WTC11 (cell line): ENCODE measurements at regions not wholly inside any gene's neighbourhood (a gene's known extent, or its start where the extent isn't known, plus 50 kb on each side); places are given as distances from the start of the nearest gene placed in this dataset.

Experiments
- ATAC-seq: fragments of 200-7000 bp; cut with Tn5 transposase; 2 replicates; pipeline ENCODE4 v1.10.0; 2021; ENCODE audit warnings: mild to moderate bottlenecking, moderate library complexity
- CTCF ChIA-PET: fragments of 300-600 bp; sonication (Branson Sonifier 250); formaldehyde crosslinking; loops from one replicate; lab custom pipeline; 2021; ENCODE audit warnings: antibody characterized with exemption; lab: Charles Lee
- POLR2A ChIA-PET: fragments of 350-600 bp; sonication (Branson Sonifier 250); formaldehyde crosslinking; loops from one replicate; lab custom pipeline; 2021; ENCODE audit warnings: antibody characterized with exemption; lab: Charles Lee
- DNase-seq: peaks from one replicate; pipeline ENCODE4 v3.0.0; 2021; ENCODE audit warnings: low spot score
- H3K27ac Mint-ChIP-seq: 2 replicates; pipeline ENCODE4 v1.8.0; 2021; ENCODE audit warnings: mixed read lengths
- H3K27me3 Mint-ChIP-seq: 2 replicates; pipeline ENCODE4 v1.8.0; 2021; ENCODE audit warnings: low read depth, mild to moderate bottlenecking, moderate library complexity, mixed read lengths
- H3K36me3 Mint-ChIP-seq: 2 replicates; pipeline ENCODE4 v1.8.0; 2021; ENCODE audit warnings: mixed read lengths
- H3K4me1 Mint-ChIP-seq: 2 replicates; pipeline ENCODE4 v1.8.0; 2022; ENCODE audit warnings: mixed read lengths
- H3K4me3 Mint-ChIP-seq: 2 replicates; pipeline ENCODE4 v1.8.0; 2021; ENCODE audit warnings: mild to moderate bottlenecking, moderate library complexity, mixed read lengths
- H3K9me3 Mint-ChIP-seq: 2 replicates; pipeline ENCODE4 v1.8.0; 2021; ENCODE audit warnings: mixed read lengths
- CBFB ChIP-seq: sonication (generic); formaldehyde crosslinking; IDR thresholded peaks from 2 replicates; pipeline ENCODE4 v1.8.1; 2022; ENCODE audit warnings: mild to moderate bottlenecking, low read depth, missing genetic modification reagents
- EMX1 ChIP-seq: fragments of 250-450 bp; sonication (Bioruptor Pico); IDR thresholded peaks from 2 replicates; pipeline ENCODE4 v1.8.0; 2021; ENCODE audit warnings: mild to moderate bottlenecking
- ETV6 ChIP-seq: sonication (generic); formaldehyde crosslinking; IDR thresholded peaks from 2 replicates; pipeline ENCODE4 v1.8.1; 2022; ENCODE audit warnings: mild to moderate bottlenecking, missing genetic modification reagents
- GRHL2 ChIP-seq: fragments of 250-450 bp; sonication (Bioruptor Pico); IDR thresholded peaks from 2 replicates; pipeline ENCODE4 v1.8.0; 2022; ENCODE audit warnings: mild to moderate bottlenecking, moderate library complexity; ENCODE audit not compliant: insufficient replicate concordance, severe bottlenecking
- JUN ChIP-seq: sonication (generic); formaldehyde crosslinking; IDR thresholded peaks from 2 replicates; pipeline ENCODE4 v1.8.0; 2023; ENCODE audit warnings: mild to moderate bottlenecking, missing genetic modification reagents
- NR1H2 ChIP-seq: sonication (generic); formaldehyde crosslinking; IDR thresholded peaks from 2 replicates; pipeline ENCODE4 v1.9.0; 2021; ENCODE audit warnings: mild to moderate bottlenecking, moderate library complexity, missing genetic modification reagents
- NR2C2 ChIP-seq: sonication (generic); formaldehyde crosslinking; IDR thresholded peaks from 2 replicates; pipeline ENCODE4 v1.8.0; 2022; ENCODE audit warnings: mild to moderate bottlenecking, missing genetic modification reagents
- OVOL2 ChIP-seq: fragments of 250-450 bp; sonication (Bioruptor Pico); IDR thresholded peaks from 2 replicates; pipeline ENCODE4 v1.9.0; 2021; ENCODE audit warnings: mild to moderate bottlenecking, borderline replicate concordance
- RELA ChIP-seq: sonication (generic); formaldehyde crosslinking; IDR thresholded peaks from 2 replicates; pipeline ENCODE4 v1.8.1; 2022; ENCODE audit warnings: missing genetic modification reagents, mild to moderate bottlenecking, borderline replicate concordance
- SOX15 ChIP-seq: fragments of 250-450 bp; sonication (Bioruptor Pico); IDR thresholded peaks from 2 replicates; pipeline ENCODE4 v1.9.0; 2021; ENCODE audit warnings: mild to moderate bottlenecking
- ZNF121 ChIP-seq: sonication (generic); formaldehyde crosslinking; IDR thresholded peaks from 2 replicates; pipeline ENCODE4 v1.8.0; 2023; ENCODE audit warnings: missing genetic modification reagents
- ZNF263 ChIP-seq: sonication (generic); formaldehyde crosslinking; IDR thresholded peaks from 2 replicates; pipeline ENCODE4 v1.8.1; 2022; ENCODE audit warnings: low read depth, mild to moderate bottlenecking, moderate library complexity, missing genetic modification reagents
- ZNF423 ChIP-seq: fragments of 250-450 bp; sonication (Bioruptor Pico); IDR thresholded peaks from 2 replicates; pipeline ENCODE4 v2.1.2; 2022; ENCODE audit warnings: mild to moderate bottlenecking, moderate library complexity
- TF ChIP-seq, protein P1 (sequence below): sonication (generic); formaldehyde crosslinking; IDR thresholded peaks from 2 replicates; pipeline ENCODE4 v1.8.0; 2022; ENCODE audit warnings: mild to moderate bottlenecking, missing genetic modification reagents
- TF ChIP-seq, protein P2 (sequence below): sonication (generic); formaldehyde crosslinking; IDR thresholded peaks from 2 replicates; pipeline ENCODE4 v1.8.1; 2022; ENCODE audit warnings: mild to moderate bottlenecking, moderate library complexity, missing genetic modification reagents
- TF ChIP-seq, protein P3 (sequence below): sonication (generic); formaldehyde crosslinking; IDR thresholded peaks from 2 replicates; pipeline ENCODE4 v1.8.1; 2022; ENCODE audit warnings: low read depth, mild to moderate bottlenecking, moderate library complexity, missing genetic modification reagents, borderline replicate concordance
- TF ChIP-seq, protein P4 (sequence below): sonication (generic); formaldehyde crosslinking; IDR thresholded peaks from 2 replicates; pipeline ENCODE4 v1.8.1; 2022; ENCODE audit warnings: missing genetic modification reagents, borderline replicate concordance
- TF ChIP-seq, protein P5 (sequence below): sonication (generic); formaldehyde crosslinking; IDR thresholded peaks from 2 replicates; pipeline ENCODE4 v1.8.0; 2023; ENCODE audit warnings: missing genetic modification reagents
- TF ChIP-seq, protein P6 (sequence below): sonication (generic); formaldehyde crosslinking; conservative IDR thresholded peaks from 2 replicates; pipeline ENCODE4 v1.8.1; 2023; ENCODE audit warnings: mild to moderate bottlenecking, low read depth, missing genetic modification reagents, moderate library complexity
- TF ChIP-seq, protein P7 (sequence below): sonication (generic); formaldehyde crosslinking; IDR thresholded peaks from 2 replicates; pipeline ENCODE4 v1.8.1; 2022; ENCODE audit warnings: mild to moderate bottlenecking, missing genetic modification reagents, moderate library complexity, borderline replicate concordance
- TF ChIP-seq, protein P8 (sequence below): sonication (generic); formaldehyde crosslinking; IDR thresholded peaks from 2 replicates; pipeline ENCODE4 v1.8.0; 2023; ENCODE audit warnings: mild to moderate bottlenecking, missing genetic modification reagents

DNA sequence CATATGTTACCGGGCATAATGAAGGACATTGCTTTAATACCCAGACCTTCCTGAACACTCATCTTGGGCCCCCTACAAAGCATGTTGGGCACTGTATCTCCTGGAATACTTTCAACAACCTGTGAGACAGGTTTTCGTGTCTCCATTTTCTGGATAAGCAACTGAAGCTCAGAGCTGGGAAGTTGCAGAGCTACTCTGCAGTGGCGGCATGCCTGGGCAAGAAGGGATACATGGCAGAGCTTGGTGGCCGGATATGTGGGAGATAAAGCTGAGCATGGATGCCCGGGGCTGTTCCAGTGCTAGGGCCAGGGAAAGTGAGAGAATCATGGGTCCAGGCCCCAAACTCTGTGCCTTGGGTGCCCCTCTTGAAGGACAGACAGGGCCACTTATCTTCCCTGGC lies 71.6 kb upstream of the KCND3 start:
- peaks cover 15% of the 10 kb centered on the region for H3K36me3 Mint-ChIP-seq
- ChIA-PET POLR2A (no interaction called here), CTCF (interaction anchor here (0.8 to 1.1 kb wide), 2 partner anchors 11 to 94 kb away, joined by 3 read pairs; no protein-coding TSS in a partner anchor)
- peaks cover 19% of the 10 kb centered on the region for H3K4me1 Mint-ChIP-seq
- no peak overlapping the region for H3K4me3 Mint-ChIP-seq
- ATAC-seq (no peak), DNase-seq (no peak)
- H3K27me3 Mint-ChIP-seq = no peaks in the 10 kb centered on the region
- TF ChIP-seq ZNF263 (CRISPR knock-in tag) (no peak), SOX15 (CRISPR knock-in tag) (no peak), NR2C2 (no peak), ZNF423 (CRISPR knock-in tag) (no peak), RELA (CRISPR knock-in tag) (no peak), JUN (CRISPR knock-in tag) (no peak)
- TF ChIP-seq, protein P1, sequence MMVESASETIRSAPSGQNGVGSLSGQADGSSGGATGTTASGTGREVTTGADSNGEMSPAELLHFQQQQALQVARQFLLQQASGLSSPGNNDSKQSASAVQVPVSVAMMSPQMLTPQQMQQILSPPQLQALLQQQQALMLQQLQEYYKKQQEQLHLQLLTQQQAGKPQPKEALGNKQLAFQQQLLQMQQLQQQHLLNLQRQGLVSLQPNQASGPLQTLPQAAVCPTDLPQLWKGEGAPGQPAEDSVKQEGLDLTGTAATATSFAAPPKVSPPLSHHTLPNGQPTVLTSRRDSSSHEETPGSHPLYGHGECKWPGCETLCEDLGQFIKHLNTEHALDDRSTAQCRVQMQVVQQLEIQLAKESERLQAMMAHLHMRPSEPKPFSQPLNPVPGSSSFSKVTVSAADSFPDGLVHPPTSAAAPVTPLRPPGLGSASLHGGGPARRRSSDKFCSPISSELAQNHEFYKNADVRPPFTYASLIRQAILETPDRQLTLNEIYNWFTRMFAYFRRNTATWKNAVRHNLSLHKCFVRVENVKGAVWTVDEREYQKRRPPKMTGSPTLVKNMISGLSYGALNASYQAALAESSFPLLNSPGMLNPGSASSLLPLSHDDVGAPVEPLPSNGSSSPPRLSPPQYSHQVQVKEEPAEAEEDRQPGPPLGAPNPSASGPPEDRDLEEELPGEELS = no peak
- H3K9me3 Mint-ChIP-seq = peaks cover 34% of the 10 kb centered on the region
- H3K27ac Mint-ChIP-seq = no peak overlapping the region

DNA sequence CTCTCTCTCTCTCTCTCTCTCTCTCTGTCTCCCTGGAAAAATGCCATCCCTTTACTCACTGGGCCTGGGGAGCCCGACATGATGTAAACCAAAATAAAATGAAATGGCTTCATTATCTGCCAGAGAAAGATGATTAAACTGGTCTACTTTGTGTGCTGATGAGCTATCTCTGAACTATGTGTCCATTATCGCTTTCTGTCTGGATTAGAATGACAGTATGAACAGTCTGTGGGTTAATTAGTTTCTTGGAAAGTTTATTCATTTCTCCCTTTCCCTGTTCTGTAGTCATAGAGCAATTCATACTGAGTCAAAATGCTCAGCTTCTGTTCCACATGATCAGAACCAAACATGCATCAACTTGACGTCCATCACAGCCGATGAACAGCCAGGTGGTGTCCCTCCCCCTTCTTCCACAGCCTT lies 72.4 kb upstream of the KCND3 start:
- TF ChIP-seq, protein P2, sequence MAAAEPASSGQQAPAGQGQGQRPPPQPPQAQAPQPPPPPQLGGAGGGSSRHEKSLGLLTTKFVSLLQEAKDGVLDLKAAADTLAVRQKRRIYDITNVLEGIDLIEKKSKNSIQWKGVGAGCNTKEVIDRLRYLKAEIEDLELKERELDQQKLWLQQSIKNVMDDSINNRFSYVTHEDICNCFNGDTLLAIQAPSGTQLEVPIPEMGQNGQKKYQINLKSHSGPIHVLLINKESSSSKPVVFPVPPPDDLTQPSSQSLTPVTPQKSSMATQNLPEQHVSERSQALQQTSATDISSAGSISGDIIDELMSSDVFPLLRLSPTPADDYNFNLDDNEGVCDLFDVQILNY = no peak
- TF ChIP-seq EMX1 (CRISPR knock-in tag) (no peak), NR2C2 (no peak), ETV6 (CRISPR knock-in tag) (no peak), ZNF121 (CRISPR knock-in tag) (no peak), JUN (CRISPR knock-in tag) (no peak), GRHL2 (CRISPR knock-in tag) (no peak), CBFB (CRISPR knock-in tag) (no peak), NR1H2 (CRISPR knock-in tag) (no peak), OVOL2 (CRISPR knock-in tag) (no peak), RELA (CRISPR knock-in tag) (no peak)
- TF ChIP-seq, protein P3, sequence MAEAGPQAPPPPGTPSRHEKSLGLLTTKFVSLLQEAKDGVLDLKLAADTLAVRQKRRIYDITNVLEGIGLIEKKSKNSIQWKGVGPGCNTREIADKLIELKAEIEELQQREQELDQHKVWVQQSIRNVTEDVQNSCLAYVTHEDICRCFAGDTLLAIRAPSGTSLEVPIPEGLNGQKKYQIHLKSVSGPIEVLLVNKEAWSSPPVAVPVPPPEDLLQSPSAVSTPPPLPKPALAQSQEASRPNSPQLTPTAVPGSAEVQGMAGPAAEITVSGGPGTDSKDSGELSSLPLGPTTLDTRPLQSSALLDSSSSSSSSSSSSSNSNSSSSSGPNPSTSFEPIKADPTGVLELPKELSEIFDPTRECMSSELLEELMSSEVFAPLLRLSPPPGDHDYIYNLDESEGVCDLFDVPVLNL (CRISPR knock-in tag) = no peak
- TF ChIP-seq, protein P4, sequence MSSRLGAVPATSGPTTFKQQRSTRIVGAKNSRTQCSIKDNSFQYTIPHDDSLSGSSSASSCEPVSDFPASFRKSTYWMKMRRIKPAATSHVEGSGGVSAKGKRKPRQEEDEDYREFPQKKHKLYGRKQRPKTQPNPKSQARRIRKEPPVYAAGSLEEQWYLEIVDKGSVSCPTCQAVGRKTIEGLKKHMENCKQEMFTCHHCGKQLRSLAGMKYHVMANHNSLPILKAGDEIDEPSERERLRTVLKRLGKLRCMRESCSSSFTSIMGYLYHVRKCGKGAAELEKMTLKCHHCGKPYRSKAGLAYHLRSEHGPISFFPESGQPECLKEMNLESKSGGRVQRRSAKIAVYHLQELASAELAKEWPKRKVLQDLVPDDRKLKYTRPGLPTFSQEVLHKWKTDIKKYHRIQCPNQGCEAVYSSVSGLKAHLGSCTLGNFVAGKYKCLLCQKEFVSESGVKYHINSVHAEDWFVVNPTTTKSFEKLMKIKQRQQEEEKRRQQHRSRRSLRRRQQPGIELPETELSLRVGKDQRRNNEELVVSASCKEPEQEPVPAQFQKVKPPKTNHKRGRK (CRISPR knock-in tag) = no peak
- TF ChIP-seq, protein P5, sequence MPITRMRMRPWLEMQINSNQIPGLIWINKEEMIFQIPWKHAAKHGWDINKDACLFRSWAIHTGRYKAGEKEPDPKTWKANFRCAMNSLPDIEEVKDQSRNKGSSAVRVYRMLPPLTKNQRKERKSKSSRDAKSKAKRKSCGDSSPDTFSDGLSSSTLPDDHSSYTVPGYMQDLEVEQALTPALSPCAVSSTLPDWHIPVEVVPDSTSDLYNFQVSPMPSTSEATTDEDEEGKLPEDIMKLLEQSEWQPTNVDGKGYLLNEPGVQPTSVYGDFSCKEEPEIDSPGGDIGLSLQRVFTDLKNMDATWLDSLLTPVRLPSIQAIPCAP (CRISPR knock-in tag) = no peak
- TF ChIP-seq, protein P6, sequence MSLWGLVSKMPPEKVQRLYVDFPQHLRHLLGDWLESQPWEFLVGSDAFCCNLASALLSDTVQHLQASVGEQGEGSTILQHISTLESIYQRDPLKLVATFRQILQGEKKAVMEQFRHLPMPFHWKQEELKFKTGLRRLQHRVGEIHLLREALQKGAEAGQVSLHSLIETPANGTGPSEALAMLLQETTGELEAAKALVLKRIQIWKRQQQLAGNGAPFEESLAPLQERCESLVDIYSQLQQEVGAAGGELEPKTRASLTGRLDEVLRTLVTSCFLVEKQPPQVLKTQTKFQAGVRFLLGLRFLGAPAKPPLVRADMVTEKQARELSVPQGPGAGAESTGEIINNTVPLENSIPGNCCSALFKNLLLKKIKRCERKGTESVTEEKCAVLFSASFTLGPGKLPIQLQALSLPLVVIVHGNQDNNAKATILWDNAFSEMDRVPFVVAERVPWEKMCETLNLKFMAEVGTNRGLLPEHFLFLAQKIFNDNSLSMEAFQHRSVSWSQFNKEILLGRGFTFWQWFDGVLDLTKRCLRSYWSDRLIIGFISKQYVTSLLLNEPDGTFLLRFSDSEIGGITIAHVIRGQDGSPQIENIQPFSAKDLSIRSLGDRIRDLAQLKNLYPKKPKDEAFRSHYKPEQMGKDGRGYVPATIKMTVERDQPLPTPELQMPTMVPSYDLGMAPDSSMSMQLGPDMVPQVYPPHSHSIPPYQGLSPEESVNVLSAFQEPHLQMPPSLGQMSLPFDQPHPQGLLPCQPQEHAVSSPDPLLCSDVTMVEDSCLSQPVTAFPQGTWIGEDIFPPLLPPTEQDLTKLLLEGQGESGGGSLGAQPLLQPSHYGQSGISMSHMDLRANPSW (CRISPR knock-in tag) = no peak
- TF ChIP-seq, protein P7, sequence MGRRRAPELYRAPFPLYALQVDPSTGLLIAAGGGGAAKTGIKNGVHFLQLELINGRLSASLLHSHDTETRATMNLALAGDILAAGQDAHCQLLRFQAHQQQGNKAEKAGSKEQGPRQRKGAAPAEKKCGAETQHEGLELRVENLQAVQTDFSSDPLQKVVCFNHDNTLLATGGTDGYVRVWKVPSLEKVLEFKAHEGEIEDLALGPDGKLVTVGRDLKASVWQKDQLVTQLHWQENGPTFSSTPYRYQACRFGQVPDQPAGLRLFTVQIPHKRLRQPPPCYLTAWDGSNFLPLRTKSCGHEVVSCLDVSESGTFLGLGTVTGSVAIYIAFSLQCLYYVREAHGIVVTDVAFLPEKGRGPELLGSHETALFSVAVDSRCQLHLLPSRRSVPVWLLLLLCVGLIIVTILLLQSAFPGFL (CRISPR knock-in tag) = no peak
- TF ChIP-seq, protein P8, sequence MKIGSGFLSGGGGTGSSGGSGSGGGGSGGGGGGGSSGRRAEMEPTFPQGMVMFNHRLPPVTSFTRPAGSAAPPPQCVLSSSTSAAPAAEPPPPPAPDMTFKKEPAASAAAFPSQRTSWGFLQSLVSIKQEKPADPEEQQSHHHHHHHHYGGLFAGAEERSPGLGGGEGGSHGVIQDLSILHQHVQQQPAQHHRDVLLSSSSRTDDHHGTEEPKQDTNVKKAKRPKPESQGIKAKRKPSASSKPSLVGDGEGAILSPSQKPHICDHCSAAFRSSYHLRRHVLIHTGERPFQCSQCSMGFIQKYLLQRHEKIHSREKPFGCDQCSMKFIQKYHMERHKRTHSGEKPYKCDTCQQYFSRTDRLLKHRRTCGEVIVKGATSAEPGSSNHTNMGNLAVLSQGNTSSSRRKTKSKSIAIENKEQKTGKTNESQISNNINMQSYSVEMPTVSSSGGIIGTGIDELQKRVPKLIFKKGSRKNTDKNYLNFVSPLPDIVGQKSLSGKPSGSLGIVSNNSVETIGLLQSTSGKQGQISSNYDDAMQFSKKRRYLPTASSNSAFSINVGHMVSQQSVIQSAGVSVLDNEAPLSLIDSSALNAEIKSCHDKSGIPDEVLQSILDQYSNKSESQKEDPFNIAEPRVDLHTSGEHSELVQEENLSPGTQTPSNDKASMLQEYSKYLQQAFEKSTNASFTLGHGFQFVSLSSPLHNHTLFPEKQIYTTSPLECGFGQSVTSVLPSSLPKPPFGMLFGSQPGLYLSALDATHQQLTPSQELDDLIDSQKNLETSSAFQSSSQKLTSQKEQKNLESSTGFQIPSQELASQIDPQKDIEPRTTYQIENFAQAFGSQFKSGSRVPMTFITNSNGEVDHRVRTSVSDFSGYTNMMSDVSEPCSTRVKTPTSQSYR (CRISPR knock-in tag) = no peak
- TF ChIP-seq, all 79 proteins: peak for 0
- ATAC-seq = no peak
- Mint-ChIP-seq H3K27ac (no peak overlapping the region), H3K36me3 (peaks cover 15% of the 10 kb centered on the region), H3K4me1 (peaks cover 19% of the 10 kb centered on the region), H3K4me3 (no peak overlapping the region), H3K9me3 (peaks cover 34% of the 10 kb centered on the region), H3K27me3 (no peaks in the 10 kb centered on the region; the same call in 1 of the 2 replicates)
- DNase-seq = no peak
- ChIA-PET CTCF (interaction anchor here (0.8 kb wide), 1 partner anchor 12 kb away, joined by 3 read pairs; no protein-coding TSS in a partner anchor), POLR2A (interaction anchor here (0.6 kb wide), 1 partner anchor 175 kb away, joined by 13 read pairs; no protein-coding TSS in a partner anchor)
